Adrenal gland (tissue), 5 donors: ENCODE measurements at regions not wholly inside any gene's neighbourhood (a gene's known extent, or its start where the extent isn't known, plus 50 kb on each side); places are given as distances from the start of the nearest gene placed in this dataset.

Experiments
- POLR2A ChIP-seq, 2 donors: fragments of 450-650 bp; IDR thresholded peaks; one replicate each; pipeline ENCODE4 v1.6.1; 2017; ENCODE audit warnings: antibody characterized with exemption in 2 of 2, mild to moderate bottlenecking in 2 of 2, moderate library complexity in 1 of 2
- TF ChIP-seq, protein P1 (sequence below), 6 experiments: fragments of 450-650 bp in 4 of 6; fragments of 200-600 bp in 2 of 6; sonication (generic) in 1 of 6; IDR thresholded peaks; 1 replicate in 5 of 6; 2 replicates in 1 of 6; pipeline versions ENCODE4 v1.5.1 to v1.8.0; 2016 to 2021; ENCODE audit warnings: antibody characterized with exemption in 6 of 6, mild to moderate bottlenecking in 2 of 6, moderate library complexity in 1 of 6
- donor health status: DM: no; HTN: no; CAD: no.

DNA sequence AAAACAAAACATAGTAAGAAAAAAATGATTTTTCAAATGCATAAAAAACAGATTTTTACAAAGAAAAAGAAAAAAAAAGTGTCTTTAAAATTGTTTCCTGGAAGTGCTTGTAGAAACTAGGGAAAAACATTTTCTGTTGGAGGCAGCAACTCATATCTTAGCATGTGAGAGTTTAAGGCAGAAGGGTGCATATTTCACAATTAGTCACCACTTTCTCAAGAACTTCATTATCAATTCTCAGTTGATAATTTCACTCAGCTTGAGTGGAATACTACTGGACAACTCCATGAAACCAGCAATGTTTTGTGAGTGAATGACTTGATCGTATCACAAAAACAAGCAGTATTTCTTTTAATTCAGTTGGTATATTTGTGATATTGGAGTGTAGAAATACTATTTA, 508.3 kb upstream of the DAB2 start:
- TF ChIP-seq, protein P1, sequence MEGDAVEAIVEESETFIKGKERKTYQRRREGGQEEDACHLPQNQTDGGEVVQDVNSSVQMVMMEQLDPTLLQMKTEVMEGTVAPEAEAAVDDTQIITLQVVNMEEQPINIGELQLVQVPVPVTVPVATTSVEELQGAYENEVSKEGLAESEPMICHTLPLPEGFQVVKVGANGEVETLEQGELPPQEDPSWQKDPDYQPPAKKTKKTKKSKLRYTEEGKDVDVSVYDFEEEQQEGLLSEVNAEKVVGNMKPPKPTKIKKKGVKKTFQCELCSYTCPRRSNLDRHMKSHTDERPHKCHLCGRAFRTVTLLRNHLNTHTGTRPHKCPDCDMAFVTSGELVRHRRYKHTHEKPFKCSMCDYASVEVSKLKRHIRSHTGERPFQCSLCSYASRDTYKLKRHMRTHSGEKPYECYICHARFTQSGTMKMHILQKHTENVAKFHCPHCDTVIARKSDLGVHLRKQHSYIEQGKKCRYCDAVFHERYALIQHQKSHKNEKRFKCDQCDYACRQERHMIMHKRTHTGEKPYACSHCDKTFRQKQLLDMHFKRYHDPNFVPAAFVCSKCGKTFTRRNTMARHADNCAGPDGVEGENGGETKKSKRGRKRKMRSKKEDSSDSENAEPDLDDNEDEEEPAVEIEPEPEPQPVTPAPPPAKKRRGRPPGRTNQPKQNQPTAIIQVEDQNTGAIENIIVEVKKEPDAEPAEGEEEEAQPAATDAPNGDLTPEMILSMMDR (IDR thresholded peaks at IDR 0.05): no peak
- TF ChIP-seq POLR2A (IDR thresholded peaks at IDR 0.05): no peak
